Activated T-cell treated with anti-CD3 and anti-CD28 coated beads for 1 hour (primary cell): ENCODE measurements at regions not wholly inside any gene's neighbourhood (a gene's known extent, or its start where the extent isn't known, plus 50 kb on each side); places are given as distances from the start of the nearest gene placed in this dataset.

Experiments
- DNase-seq: peaks from one replicate; pipeline ENCODE4 v3.0.0-alpha.2; 2020; ENCODE audit warnings: low read depth

GRCh38 chr2:221156062-221156734, 415.9 kb downstream of the EPHA4 start:
- DNase-seq = no peak

- DNase-seq = no peak
Measured at GRCh38 chr2:221161186-221161585, 410.9 kb downstream of the EPHA4 start.

GRCh38 chr2:221166292-221166691, 405.8 kb downstream of the EPHA4 start:
- no peak for DNase-seq

GRCh38 chr2:221167561-221167960, 404.5 kb downstream of the EPHA4 start:
- no peak for DNase-seq

GRCh38 chr2:221169724-221170123, 402.4 kb downstream of the EPHA4 start:
- DNase-seq = no peak

- no peak for DNase-seq
Measured at GRCh38 chr2:221170548-221170947, 401.6 kb downstream of the EPHA4 start.

- no peak for DNase-seq
Measured at GRCh38 chr2:221176667-221177066, 395.4 kb downstream of the EPHA4 start.

- DNase-seq = no peak
Measured at GRCh38 chr2:221178139-221178538, 394.0 kb downstream of the EPHA4 start.

- DNase-seq = no peak
Measured at GRCh38 chr2:221186873-221187272, 385.2 kb downstream of the EPHA4 start.

GRCh38 chr2:221189431-221190067, 382.6 kb downstream of the EPHA4 start:
- DNase-seq = no peak

GRCh38 chr2:221195829-221196228, 376.3 kb downstream of the EPHA4 start:
- no peak for DNase-seq

GRCh38 chr2:221197225-221197856, 374.8 kb downstream of the EPHA4 start:
- no peak for DNase-seq

- DNase-seq = no peak
Measured at GRCh38 chr2:221198309-221198708, 373.8 kb downstream of the EPHA4 start.

GRCh38 chr2:221200184-221200839, 371.8 kb downstream of the EPHA4 start:
- DNase-seq = no peak

GRCh38 chr2:221202431-221202830, 369.7 kb downstream of the EPHA4 start:
- DNase-seq = no peak

GRCh38 chr2:221203125-221203524, 369.0 kb downstream of the EPHA4 start:
- no peak for DNase-seq

GRCh38 chr2:221203856-221204255, 368.2 kb downstream of the EPHA4 start:
- no peak for DNase-seq

- DNase-seq = no peak
Measured at GRCh38 chr2:221204699-221205098, 367.4 kb downstream of the EPHA4 start.

GRCh38 chr2:221205103-221205673, 366.9 kb downstream of the EPHA4 start:
- DNase-seq = no peak

GRCh38 chr2:221210686-221211085, 361.4 kb downstream of the EPHA4 start:
- DNase-seq = no peak

- no peak for DNase-seq
Measured at GRCh38 chr2:221211653-221212052, 360.5 kb downstream of the EPHA4 start.

GRCh38 chr2:221212105-221212504, 360.0 kb downstream of the EPHA4 start:
- DNase-seq = no peak

GRCh38 chr2:221215487-221215886, 356.6 kb downstream of the EPHA4 start:
- no peak for DNase-seq
